B cell (primary cell): ENCODE measurements at regions not wholly inside any gene's neighbourhood (a gene's known extent, or its start where the extent isn't known, plus 50 kb on each side); places are given as distances from the start of the nearest gene placed in this dataset.

Experiments
- ATAC-seq: fragments of 200-7000 bp; cut with Tn5 transposase; one replicate; pipeline ENCODE4 v1.10.0; 2021; ENCODE audit warnings: low read depth, mild to moderate bottlenecking, moderate number of reproducible peaks, moderate library complexity
- CTCF ChIA-PET: fragments of 350-600 bp; sonication (Branson Sonifier 250); formaldehyde crosslinking; loops from one replicate; lab custom pipeline; 2021; ENCODE audit warnings: antibody characterized with exemption, inconsistent platforms; lab: Charles Lee
- POLR2A ChIA-PET: fragments of 350-600 bp; sonication (Branson Sonifier 250); formaldehyde crosslinking; loops from one replicate; lab custom pipeline; 2021; ENCODE audit warnings: antibody characterized with exemption; lab: Charles Lee
- DNase-seq: peaks from one replicate; pipeline ENCODE4 v3.0.0; 2013
- H2AFZ ChIP-seq: 2 replicates; pipeline ENCODE4 v1.6.1; 2012; ENCODE audit warnings: mild to moderate bottlenecking, low read depth, low read length; ENCODE audit not compliant: insufficient read depth, poor library complexity, severe bottlenecking
- H3K27ac ChIP-seq, 2 donors: 1 replicate in 1 of 2; 2 replicates in 1 of 2; pipeline ENCODE4 v1.5.1; 2012 to 2013; ENCODE audit warnings: low read length in 2 of 2, mild to moderate bottlenecking in 2 of 2, moderate library complexity in 1 of 2
- H3K27me3 ChIP-seq, 4 experiments: fragments of 200-600 bp in 1 of 4; sonication (generic) in 1 of 4; replicated peaks in 1 of 4; 1 replicate in 2 of 4; 2 replicates in 2 of 4; pipeline versions ENCODE4 v1.6.1 to v1.7.0; 2013 to 2016; ENCODE audit warnings: low read length in 3 of 4, mild to moderate bottlenecking in 2 of 4, mixed read lengths in 1 of 4, moderate library complexity in 1 of 4; ENCODE audit not compliant: insufficient read depth in 4 of 4, control insufficient read depth in 3 of 4; ENCODE audit errors: control extremely low read depth in 1 of 4
- H3K36me3 ChIP-seq, 2 experiments: replicated peaks in 1 of 2; 1 replicate in 1 of 2; 2 replicates in 1 of 2; pipeline versions ENCODE4 v1.6.1 to v1.7.1; 2013; ENCODE audit warnings: low read length in 1 of 2; ENCODE audit not compliant: insufficient read depth in 2 of 2, control insufficient read depth in 1 of 2; ENCODE audit errors: control extremely low read depth in 1 of 2, extremely low read depth in 1 of 2
- H3K4me1 ChIP-seq, 2 donors: fragments of 200-600 bp in 1 of 2; sonication (generic) in 1 of 2; 1 replicate in 1 of 2; 2 replicates in 1 of 2; pipeline versions ENCODE4 v1.5.1 to v1.6.1; 2013 to 2017; ENCODE audit warnings: low read length in 2 of 2; ENCODE audit not compliant: control insufficient read depth in 2 of 2, insufficient read depth in 2 of 2
- H3K4me2 ChIP-seq: replicated peaks from 2 replicates; pipeline ENCODE3; 2012; ENCODE audit warnings: mild to moderate bottlenecking, low read depth, low read length; ENCODE audit not compliant: poor library complexity, severe bottlenecking
- H3K4me3 ChIP-seq, 5 experiments: fragments of 200-600 bp in 1 of 5; sonication (generic) in 1 of 5; 1 replicate in 3 of 5; 2 replicates in 2 of 5; pipeline versions ENCODE4 v1.5.1 to v1.7.0; 2011 to 2016; ENCODE audit warnings: low read length in 4 of 5, mild to moderate bottlenecking in 4 of 5, low read depth in 2 of 5, control low read depth in 1 of 5, moderate library complexity in 1 of 5; ENCODE audit not compliant: insufficient read depth in 1 of 5; ENCODE audit errors: control extremely low read depth in 1 of 5, extremely low read depth in 1 of 5
- H3K79me2 ChIP-seq: fragments of 200-600 bp; sonication (generic); one replicate; pipeline ENCODE4 v1.6.0; 2016; ENCODE audit warnings: low read length; ENCODE audit not compliant: control insufficient read depth, insufficient read depth
- H3K9ac ChIP-seq: fragments of 200-600 bp; sonication (generic); 2 replicates; pipeline ENCODE4 v1.6.1; 2017; ENCODE audit warnings: mild to moderate bottlenecking, low read length, moderate library complexity
- H3K9me3 ChIP-seq, 3 donors: one replicate each; pipeline versions ENCODE4 v1.6.1 to v1.7.1; 2013; ENCODE audit warnings: low read length in 2 of 3; ENCODE audit not compliant: control insufficient read depth in 2 of 3, insufficient read depth in 1 of 3; ENCODE audit errors: control extremely low read depth in 1 of 3
- H4K20me1 ChIP-seq: 2 replicates; pipeline ENCODE4 v1.6.0; 2012; ENCODE audit warnings: mild to moderate bottlenecking, low read length; ENCODE audit not compliant: insufficient read depth, control insufficient read depth, poor library complexity, severe bottlenecking
- H3K27ac Mint-ChIP-seq: one replicate; pipeline ENCODE4 v1.8.0; 2021; ENCODE audit warnings: mixed read lengths
- H3K27me3 Mint-ChIP-seq: one replicate; pipeline ENCODE4 v1.8.0; 2021; ENCODE audit warnings: mixed read lengths
- H3K4me1 Mint-ChIP-seq: one replicate; pipeline ENCODE4 v1.8.0; 2021; ENCODE audit warnings: mixed read lengths
- H3K4me3 Mint-ChIP-seq: one replicate; pipeline ENCODE4 v1.8.0; 2021; ENCODE audit warnings: mixed read lengths
- H3K9me3 Mint-ChIP-seq: one replicate; pipeline ENCODE4 v1.8.0; 2022; ENCODE audit warnings: mixed read lengths; ENCODE audit not compliant: insufficient read depth
- CTCF ChIP-seq: fragments of 200-600 bp; IDR thresholded peaks from one replicate; pipeline ENCODE4 v1.8.0; 2022; ENCODE audit warnings: antibody characterized with exemption, mild to moderate bottlenecking
- EZH2 ChIP-seq: IDR thresholded peaks from 2 replicates; pipeline ENCODE4 v1.6.1; 2012; ENCODE audit warnings: borderline replicate concordance, low read depth, mild to moderate bottlenecking, moderate library complexity, low read length; ENCODE audit not compliant: insufficient read depth, poor library complexity, severe bottlenecking
- WGBS: methylation state at CpG from one replicate; pipeline ENCODE4 v1.1.5; 2013; ENCODE audit warnings: missing lambda C conversion rate; ENCODE audit not compliant: insufficient coverage; 5-methylcytosine and 5-hydroxymethylcytosine counted together
- intact Hi-C: fragments of 100-400 bp; cut with micrococcal nuclease; formaldehyde crosslinking; loops from one replicate; pipeline ENCODE4 v1.10.0; 2022

- ChIA-PET CTCF (no interaction called here), POLR2A (no interaction called here)
- ATAC-seq (no peak), DNase-seq (no peak)
- H4K20me1 ChIP-seq = no peaks in the 10 kb centered on the region
- H2AFZ ChIP-seq = no peak overlapping the region
- H3K27ac ChIP-seq = no peak overlapping the region
- intact Hi-C loops = no loop called here
- TF ChIP-seq CTCF = no peak
- no peak for TF ChIP-seq EZH2
- H3K9ac ChIP-seq = no peak overlapping the region
- H3K36me3 ChIP-seq = no peaks in the 10 kb centered on the region
- Mint-ChIP-seq H3K9me3 (no peaks in the 10 kb centered on the region), H3K27ac (no peak overlapping the region), H3K27me3 (peaks cover 3% of the 10 kb centered on the region), H3K4me3 (no peak overlapping the region), H3K4me1 (no peaks in the 10 kb centered on the region)
- H3K27me3 ChIP-seq = no peaks in the 10 kb centered on the region
- WGBS = no CpG with 5 or more reads among the region's 1 CpG
- H3K9me3 ChIP-seq = no peaks in the 10 kb centered on the region
- H3K79me2 ChIP-seq = no peaks in the 10 kb centered on the region
- H3K4me1 ChIP-seq = no peaks in the 10 kb centered on the region
- no peak overlapping the region for H3K4me2 ChIP-seq
- no peak overlapping the region for H3K4me3 ChIP-seq
These were observed 118.2 kb upstream of the THBS1 start for GRCh38 chr15:39462691-39463090.

GRCh38 chr15:39465843-39466749 lies 114.8 kb upstream of the THBS1 start:
- intact Hi-C loops = no loop called here
- Histone ChIP-seq H2AFZ (no peak overlapping the region), H3K4me1 (no peaks in the 10 kb centered on the region), H3K4me2 (no peak overlapping the region), H3K27me3 (no peaks in the 10 kb centered on the region), H3K36me3 (no peaks in the 10 kb centered on the region), H3K79me2 (no peaks in the 10 kb centered on the region), H3K27ac (no peak overlapping the region), H3K9ac (no peak overlapping the region), H4K20me1 (no peaks in the 10 kb centered on the region), H3K9me3 (no peaks in the 10 kb centered on the region), H3K4me3 (no peak overlapping the region)
- DNase-seq (no peak), ATAC-seq (no peak)
- Mint-ChIP-seq H3K27ac (no peak overlapping the region), H3K4me3 (no peak overlapping the region), H3K9me3 (no peaks in the 10 kb centered on the region), H3K4me1 (no peaks in the 10 kb centered on the region), H3K27me3 (peaks cover 7% of the 10 kb centered on the region)
- WGBS = 84% methylated on average over 8 of the region's 8 CpGs
- ChIA-PET POLR2A (no interaction called here), CTCF (no interaction called here)
- no peak for TF ChIP-seq EZH2
- no peak for TF ChIP-seq CTCF
